ENCODE measurements at regions not wholly inside any gene's neighbourhood (a gene's known extent, or its start where the extent isn't known, plus 50 kb on each side); places are given as distances from the start of the nearest gene placed in this dataset.

DNA sequence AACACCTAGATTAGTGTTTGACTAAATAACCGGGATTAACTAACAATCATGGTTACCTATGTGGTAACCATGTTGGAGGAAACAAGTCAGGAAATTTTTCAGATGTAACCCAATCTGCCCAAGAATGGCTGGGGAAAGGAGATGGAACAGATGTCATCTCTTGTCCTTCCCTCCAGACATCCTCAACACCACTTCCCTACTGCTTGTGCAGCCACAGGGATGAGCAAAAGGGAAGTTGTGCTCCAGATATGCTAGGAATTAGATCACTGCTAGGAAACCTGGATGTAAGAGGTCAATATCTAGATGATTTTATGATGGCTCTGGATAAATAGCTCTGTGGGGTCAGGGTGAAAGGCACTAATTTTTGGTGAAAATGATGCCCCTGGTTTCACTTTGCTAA is 61.3 kb upstream of the ELL2 start:
- no peaks in the 10 kb centered on the region for H3K27me3 ChIP-seq (ENCODE audit: control insufficient read depth, insufficient read depth, low read length)
- DNase-seq (no peak), FAIRE-seq (no peak)
- H3K9ac ChIP-seq (ENCODE audit: low read length in 3 of 3) = no peak overlapping the region
- H3K36me3 ChIP-seq (ENCODE audit: control insufficient read depth in 2 of 3, insufficient read depth in 3 of 3, low read length in 3 of 3) = no peaks in the 10 kb centered on the region
- no peak overlapping the region for H3K27ac ChIP-seq (ENCODE audit: low read depth in 2 of 2, low read length in 2 of 2)
- H3K4me1 ChIP-seq (ENCODE audit: control insufficient read depth in 2 of 3, insufficient read depth in 2 of 3, low read depth in 1 of 3, low read length in 3 of 3) = no peaks in the 10 kb centered on the region
- H3K4me3 ChIP-seq (ENCODE audit: low read length in 3 of 3) = no peak overlapping the region
- TF ChIP-seq, protein P1, sequence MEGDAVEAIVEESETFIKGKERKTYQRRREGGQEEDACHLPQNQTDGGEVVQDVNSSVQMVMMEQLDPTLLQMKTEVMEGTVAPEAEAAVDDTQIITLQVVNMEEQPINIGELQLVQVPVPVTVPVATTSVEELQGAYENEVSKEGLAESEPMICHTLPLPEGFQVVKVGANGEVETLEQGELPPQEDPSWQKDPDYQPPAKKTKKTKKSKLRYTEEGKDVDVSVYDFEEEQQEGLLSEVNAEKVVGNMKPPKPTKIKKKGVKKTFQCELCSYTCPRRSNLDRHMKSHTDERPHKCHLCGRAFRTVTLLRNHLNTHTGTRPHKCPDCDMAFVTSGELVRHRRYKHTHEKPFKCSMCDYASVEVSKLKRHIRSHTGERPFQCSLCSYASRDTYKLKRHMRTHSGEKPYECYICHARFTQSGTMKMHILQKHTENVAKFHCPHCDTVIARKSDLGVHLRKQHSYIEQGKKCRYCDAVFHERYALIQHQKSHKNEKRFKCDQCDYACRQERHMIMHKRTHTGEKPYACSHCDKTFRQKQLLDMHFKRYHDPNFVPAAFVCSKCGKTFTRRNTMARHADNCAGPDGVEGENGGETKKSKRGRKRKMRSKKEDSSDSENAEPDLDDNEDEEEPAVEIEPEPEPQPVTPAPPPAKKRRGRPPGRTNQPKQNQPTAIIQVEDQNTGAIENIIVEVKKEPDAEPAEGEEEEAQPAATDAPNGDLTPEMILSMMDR (IDR thresholded peaks at IDR 0.05; ENCODE audit: borderline replicate concordance, extremely low read depth, insufficient read depth) = no peak
- intact Hi-C loops (cut with DNase I) = no loop called here
- H3K9me3 ChIP-seq (ENCODE audit: control insufficient read depth in 2 of 3, insufficient read depth in 1 of 3, low read length in 3 of 3) = no peaks in the 10 kb centered on the region

DNA sequence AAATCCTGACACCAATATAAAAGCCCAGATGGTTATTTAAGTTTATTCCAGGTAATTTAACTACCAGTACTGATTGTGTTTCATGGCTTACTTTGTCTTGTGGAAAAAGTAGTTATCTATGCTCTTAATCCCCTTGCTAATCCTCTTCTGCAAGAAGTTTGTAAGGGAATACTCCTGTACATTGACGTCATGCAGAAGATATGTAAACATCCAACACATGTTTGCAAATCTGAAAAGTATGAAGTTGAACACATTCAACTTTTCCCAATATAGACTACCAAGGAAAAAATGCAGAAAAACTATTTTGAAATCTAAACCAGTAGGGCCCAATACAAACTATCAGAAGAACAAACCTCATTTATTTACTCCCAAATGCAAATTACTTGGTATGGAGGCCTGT is 56.3 kb upstream of the ELL2 start:
- FAIRE-seq = no peak
- intact Hi-C loops (cut with DNase I) = no loop called here

DNA sequence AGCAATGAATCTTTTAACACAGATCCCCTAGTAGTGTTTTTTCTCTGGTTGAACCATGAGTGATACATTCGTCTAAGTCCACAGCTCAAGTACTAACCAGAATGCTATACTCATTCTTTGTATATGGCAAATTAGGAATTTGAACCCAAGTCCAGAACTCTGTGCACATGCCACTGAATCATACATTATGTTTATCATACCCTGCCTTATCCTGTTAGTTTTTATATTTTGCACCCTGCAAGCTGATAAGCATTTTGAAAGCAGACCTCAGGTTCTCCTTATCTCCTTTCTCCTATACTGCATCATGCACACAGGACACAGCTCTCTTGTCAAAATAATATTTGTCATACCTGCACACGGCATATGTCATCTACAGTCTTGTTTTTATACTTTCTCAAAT is 54.6 kb upstream of the ELL2 start:
- Histone ChIP-seq H3K27ac (ENCODE audit: low read depth in 2 of 2, low read length in 2 of 2) (no peak overlapping the region), H3K36me3 (ENCODE audit: control insufficient read depth in 2 of 3, insufficient read depth in 3 of 3, low read length in 3 of 3) (no peaks in the 10 kb centered on the region), H3K4me1 (ENCODE audit: control insufficient read depth in 2 of 3, insufficient read depth in 2 of 3, low read depth in 1 of 3, low read length in 3 of 3) (no peaks in the 10 kb centered on the region), H3K27me3 (ENCODE audit: control insufficient read depth, insufficient read depth, low read length) (no peaks in the 10 kb centered on the region), H3K4me3 (ENCODE audit: low read length in 3 of 3) (no peak overlapping the region), H3K9me3 (ENCODE audit: control insufficient read depth in 2 of 3, insufficient read depth in 1 of 3, low read length in 3 of 3) (no peaks in the 10 kb centered on the region), H3K9ac (ENCODE audit: low read length in 3 of 3) (no peak overlapping the region)
- intact Hi-C loops (cut with DNase I) = no loop called here
- FAIRE-seq (no peak), DNase-seq (no peak)
- TF ChIP-seq, protein P1 (IDR thresholded peaks at IDR 0.05; ENCODE audit: borderline replicate concordance, extremely low read depth, insufficient read depth) = no peak

More for the DNA sequence above, 56.3 kb upstream of the ELL2 start:
- H3K9me3 ChIP-seq (ENCODE audit: control insufficient read depth in 2 of 3, insufficient read depth in 1 of 3, low read length in 3 of 3) = no peaks in the 10 kb centered on the region
- no peaks in the 10 kb centered on the region for H3K36me3 ChIP-seq (ENCODE audit: control insufficient read depth in 2 of 3, insufficient read depth in 3 of 3, low read length in 3 of 3)
- no peaks in the 10 kb centered on the region for H3K4me1 ChIP-seq (ENCODE audit: control insufficient read depth in 2 of 3, insufficient read depth in 2 of 3, low read depth in 1 of 3, low read length in 3 of 3)
- TF ChIP-seq, protein P1 (IDR thresholded peaks at IDR 0.05; ENCODE audit: borderline replicate concordance, extremely low read depth, insufficient read depth) = no peak
- H3K4me3 ChIP-seq (ENCODE audit: low read length in 3 of 3) = no peak overlapping the region
- no peak for DNase-seq
- H3K27me3 ChIP-seq (ENCODE audit: control insufficient read depth, insufficient read depth, low read length) = no peaks in the 10 kb centered on the region
- no peak overlapping the region for H3K9ac ChIP-seq (ENCODE audit: low read length in 3 of 3)
- H3K27ac ChIP-seq (ENCODE audit: low read depth in 2 of 2, low read length in 2 of 2) = no peak overlapping the region

DNA sequence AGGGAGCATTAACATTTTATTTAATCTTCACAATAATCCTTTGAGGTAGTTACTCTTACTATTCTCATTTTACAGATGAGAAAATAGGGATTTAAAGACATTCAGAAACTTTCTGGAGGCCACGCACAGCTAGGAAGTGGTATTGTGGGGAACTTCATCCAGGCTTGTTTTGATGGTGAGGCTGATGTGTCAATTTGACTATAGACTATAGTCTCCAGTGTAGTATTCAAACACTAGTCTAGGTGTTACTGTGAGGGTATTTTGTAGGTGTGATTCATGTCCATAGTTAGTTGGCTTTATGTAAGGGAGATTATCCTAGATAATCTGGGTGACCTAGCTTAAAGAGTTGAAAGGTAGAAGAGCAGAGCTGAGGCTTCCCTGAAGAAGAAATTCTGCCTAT is 54.1 kb upstream of the ELL2 start:
- H3K36me3 ChIP-seq (ENCODE audit: control insufficient read depth in 2 of 3, insufficient read depth in 3 of 3, low read length in 3 of 3) = no peaks in the 10 kb centered on the region
- TF ChIP-seq, protein P1 (IDR thresholded peaks at IDR 0.05; ENCODE audit: borderline replicate concordance, extremely low read depth, insufficient read depth) = no peak
- no peak overlapping the region for H3K9ac ChIP-seq (ENCODE audit: low read length in 3 of 3)
- intact Hi-C loops (cut with DNase I) = no loop called here
- H3K4me3 ChIP-seq (ENCODE audit: low read length in 3 of 3) = no peak overlapping the region
- FAIRE-seq = no peak
- H3K27me3 ChIP-seq (ENCODE audit: control insufficient read depth, insufficient read depth, low read length) = no peaks in the 10 kb centered on the region
- no peaks in the 10 kb centered on the region for H3K9me3 ChIP-seq (ENCODE audit: control insufficient read depth in 2 of 3, insufficient read depth in 1 of 3, low read length in 3 of 3)
- no peaks in the 10 kb centered on the region for H3K4me1 ChIP-seq (ENCODE audit: control insufficient read depth in 2 of 3, insufficient read depth in 2 of 3, low read depth in 1 of 3, low read length in 3 of 3)
- DNase-seq = no peak
- no peak overlapping the region for H3K27ac ChIP-seq (ENCODE audit: low read depth in 2 of 2, low read length in 2 of 2)
